HG02885 (cell line): ENCODE measurements at regions not wholly inside any gene's neighbourhood (a gene's known extent, or its start where the extent isn't known, plus 50 kb on each side); places are given as distances from the start of the nearest gene placed in this dataset.

Experiments
- ATAC-seq: cut with Tn5 transposase; IDR thresholded peaks from one replicate; pipeline ENCODE4 v1.9.1; 2021; ENCODE audit warnings: mild to moderate bottlenecking; ENCODE audit not compliant: unreplicated experiment, poor library complexity

DNA sequence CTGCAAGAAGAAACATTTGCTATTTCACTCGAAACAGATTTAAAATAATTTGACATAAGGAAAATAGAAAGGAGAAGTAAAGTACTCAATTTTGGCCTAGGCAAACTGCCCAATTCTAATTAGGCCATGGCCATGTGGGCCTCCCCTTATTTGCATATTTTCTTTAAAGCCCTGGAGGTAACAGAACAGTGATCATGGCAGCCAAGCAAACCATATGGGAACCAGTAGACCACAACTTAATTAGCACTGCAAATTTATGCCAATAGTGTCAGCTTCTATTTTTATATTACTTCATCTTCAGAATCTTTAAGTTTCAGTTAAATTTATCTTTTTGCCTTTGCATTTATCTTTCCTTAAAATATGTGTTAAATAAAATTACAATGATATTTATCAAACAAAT lies 63.3 kb upstream of the THSD7A start:
- ATAC-seq, result peak; percentile 56

DNA sequence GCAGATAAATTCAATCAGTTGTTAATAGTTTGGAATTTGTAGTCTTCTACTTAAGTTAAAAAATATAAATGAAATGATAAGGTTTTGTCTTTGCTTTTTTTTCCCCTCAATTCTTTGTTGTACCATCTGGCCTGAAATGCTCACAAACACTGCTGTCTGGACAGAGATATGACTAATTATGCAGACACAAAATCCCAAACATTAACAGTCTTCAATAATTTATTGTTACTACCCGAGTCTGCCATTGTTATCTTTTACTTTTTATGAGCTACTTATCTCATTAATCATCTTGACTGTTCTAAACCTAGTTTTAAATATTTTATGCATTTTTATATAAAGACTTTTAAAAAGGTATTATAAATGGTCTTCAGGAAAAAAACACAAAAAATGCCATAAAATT lies 64.7 kb upstream of the THSD7A start:
- no peak for ATAC-seq

DNA sequence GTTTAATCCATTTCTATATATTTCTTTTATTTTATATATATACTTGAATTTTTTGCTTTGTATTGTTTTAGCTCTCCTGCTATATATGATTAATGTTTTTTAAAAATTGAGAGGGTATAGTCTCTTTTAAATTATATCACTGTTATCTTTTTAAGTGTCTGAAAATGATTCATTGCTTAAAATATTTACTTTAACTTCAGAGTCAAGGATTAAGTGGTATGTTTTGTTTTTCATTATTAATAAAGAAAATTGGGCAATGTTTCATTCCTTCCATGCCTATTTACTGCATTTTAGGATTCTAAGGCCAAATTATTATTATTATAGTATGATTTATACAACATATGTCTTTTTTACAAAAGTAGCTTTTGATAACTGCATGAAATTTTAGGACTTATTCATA lies 67.2 kb upstream of the THSD7A start:
- no peak for ATAC-seq

DNA sequence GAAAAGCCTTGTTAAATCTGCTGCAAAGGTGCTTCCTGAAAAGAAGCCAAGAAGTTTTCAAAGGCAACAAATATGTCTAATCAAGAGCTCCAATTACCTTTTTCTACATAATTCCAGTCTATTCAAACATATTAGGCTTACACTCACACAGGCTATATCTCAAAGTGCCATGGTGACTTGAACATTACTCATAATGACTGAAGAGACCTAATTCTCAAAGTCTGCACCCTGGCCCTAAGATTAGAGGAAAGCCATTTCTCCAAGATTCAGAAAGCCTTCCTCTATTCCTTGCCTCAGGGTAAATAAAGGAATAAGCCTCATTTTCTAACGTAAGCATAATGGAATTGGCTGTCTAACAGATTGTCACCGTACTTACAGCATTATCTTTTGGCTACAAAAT lies 78.3 kb upstream of the THSD7A start:
- ATAC-seq, result no peak

DNA sequence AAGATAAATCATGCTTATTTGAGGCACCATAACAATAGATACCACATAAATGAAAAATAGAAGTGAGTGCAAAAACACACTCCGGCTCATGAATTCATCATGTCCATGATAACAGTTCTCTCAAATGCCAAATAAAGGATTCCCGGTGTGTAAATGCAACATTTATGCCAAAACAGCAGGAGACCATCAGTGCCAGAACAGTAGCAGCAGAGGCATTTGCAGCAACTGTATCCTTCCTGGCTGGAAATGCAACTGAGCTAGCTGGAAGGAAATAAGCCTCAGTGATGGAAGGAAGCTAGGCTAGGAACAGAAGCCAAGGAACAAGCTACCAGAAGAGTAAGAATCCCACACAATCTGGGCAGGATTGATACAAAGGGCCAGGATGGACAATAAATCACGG lies 79.9 kb upstream of the THSD7A start:
- ATAC-seq, result no peak

DNA sequence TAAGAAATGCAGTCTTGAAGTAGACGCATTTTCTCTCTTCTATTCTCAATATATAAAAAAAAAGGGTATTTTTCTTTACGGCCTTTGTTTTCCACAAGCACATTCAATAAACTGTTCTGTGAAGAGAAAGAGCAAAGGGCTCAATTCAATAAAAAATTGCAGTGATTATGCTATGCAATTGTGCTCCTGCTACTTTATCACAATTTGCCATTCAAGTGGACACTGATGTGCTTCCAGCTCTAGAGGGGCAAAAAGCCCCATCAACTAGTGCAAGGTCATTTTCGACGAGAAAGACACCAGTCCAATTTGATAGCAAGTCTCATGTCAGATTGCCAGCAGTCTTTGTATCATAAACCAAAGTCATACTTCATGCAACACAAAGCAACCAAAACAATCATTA lies 82.6 kb upstream of the THSD7A start:
- ATAC-seq, result no peak

DNA sequence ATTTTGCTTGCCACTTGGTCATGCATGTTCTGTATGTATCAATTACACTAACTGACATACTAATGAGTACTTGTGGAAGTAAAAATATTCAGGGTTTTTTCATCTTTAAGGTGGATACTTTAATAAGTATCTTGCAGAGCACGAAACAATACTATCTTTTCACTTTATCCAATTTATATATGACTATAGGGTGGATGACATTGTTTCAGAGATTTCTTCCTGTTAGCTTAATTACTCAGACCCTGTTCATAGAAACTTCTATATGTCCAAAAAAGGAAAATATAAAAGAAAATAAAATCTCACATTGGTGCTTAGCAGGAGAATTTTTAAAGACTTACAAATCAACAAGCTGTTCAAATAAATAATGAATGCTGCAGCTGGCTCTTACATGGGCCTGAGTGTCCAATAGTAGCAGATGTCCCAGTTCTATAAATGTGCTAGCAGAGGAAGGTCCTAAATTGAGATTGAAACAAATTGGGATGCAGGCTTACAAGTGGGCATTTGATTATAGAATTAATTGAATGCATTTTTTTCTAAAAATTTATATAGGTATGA lies 91.5 kb upstream of the THSD7A start:
- no peak for ATAC-seq

DNA sequence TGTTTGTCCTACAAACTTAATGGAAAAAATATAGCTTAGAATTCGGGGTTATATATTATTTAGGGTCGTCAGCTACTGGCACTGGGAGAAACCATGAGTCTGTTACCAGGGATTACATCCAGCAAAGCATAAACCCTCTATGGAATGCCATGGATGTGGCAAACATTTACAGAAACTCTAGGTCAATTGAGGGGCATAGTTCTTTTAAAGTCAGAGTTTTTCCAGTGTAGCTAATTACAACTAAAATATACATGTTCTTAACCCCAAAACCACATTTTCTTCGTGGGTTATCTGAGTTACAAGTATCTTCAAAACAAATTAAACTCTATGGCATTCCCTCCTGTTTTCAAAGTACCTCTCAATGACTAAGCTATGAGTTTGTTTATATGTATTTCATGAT lies 99.3 kb upstream of the THSD7A start:
- no peak for ATAC-seq

DNA sequence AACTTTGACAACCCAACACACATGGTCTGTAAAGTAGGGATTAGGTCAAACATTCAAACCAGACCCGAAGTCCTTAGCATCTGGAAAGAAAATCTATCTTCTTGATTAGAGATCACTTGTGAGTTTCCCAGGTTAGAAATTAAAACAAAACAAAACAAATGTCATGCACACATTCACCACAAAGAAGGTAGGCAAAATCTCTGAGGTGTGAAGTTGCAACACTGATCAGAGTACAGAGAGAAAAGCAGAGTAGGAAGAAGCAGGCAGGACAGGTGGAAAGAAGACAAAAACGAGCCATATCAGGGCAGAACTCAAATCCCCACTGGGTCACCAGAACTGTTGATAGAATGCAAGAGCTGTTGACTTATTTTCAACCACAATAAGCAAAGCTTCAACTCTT lies 102.8 kb upstream of the THSD7A start:
- ATAC-seq, result no peak

DNA sequence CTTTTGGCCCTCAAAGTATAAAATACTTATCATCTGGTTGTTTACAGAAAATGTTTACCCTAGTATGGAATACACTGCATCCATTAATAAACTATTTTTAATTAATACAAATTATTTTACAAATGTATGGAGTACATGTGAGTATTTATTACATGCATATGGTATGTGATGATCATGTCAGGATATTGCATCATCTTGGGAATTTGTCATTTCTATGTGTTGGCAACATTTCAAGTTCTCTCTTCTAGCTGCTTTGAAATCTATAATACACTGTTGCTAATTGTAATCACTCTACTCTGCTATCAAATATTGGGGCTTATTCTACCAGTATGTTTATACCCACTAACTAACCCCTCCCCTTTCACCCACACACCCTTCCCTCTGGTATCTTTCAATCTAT lies 103.9 kb upstream of the THSD7A start:
- no peak for ATAC-seq

DNA sequence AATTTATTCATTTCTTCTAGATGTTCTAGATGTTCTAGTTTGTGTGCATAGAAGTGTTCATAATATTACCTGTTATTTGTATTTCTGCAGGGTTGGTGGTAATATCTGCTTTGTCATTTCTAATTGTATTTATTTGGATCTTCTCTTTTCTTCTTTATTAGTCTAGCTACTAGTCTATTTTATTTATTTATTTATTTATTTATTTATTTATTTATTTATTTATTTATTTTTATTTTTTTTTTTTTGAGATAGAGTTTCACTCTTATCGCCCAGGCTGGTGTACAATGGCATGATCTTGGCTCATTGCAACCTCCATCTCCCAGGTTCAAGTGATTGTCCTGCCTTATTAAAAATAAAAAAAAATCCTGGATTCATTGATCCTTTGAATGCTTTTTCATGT lies 114.8 kb upstream of the THSD7A start:
- ATAC-seq, result no peak

DNA sequence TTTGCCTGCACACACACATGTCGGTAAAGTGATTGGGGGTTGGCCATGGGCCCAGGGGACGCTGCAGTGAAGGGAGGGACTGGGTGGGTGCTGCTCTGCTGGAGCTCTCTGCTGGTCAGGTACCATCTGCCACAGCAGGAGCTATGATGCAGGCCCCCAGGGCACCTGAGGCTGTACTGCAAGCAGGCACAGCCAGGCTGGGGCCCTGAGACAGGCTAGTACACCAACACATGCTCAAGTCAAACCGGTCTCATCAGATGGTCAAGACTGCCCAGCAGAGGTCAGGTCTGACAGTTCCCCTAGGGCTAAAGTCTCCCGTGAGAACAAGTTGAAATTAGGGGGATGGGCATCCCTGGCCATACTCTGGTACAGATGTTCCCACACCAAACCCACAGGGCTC lies 118.3 kb upstream of the THSD7A start:
- ATAC-seq, result no peak

DNA sequence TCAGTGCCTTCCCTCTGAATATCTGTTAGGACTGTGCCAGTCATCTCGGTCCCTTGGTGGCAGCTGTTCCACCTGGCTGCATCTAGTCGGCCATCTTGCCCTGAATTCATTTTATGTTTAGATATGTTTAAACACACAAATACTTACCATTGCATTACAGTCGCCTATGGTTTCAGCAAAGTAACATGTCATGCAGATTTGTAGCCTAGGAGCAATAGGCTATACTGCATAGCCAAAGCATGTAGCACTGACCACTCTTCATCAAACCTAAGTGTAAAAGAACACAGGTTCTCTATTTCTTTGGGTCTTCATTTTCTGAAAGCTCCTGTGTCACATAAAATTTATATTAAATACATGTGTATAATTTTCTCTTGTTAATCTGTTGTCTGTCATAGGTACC lies 118.9 kb upstream of the THSD7A start:
- ATAC-seq, result no peak

DNA sequence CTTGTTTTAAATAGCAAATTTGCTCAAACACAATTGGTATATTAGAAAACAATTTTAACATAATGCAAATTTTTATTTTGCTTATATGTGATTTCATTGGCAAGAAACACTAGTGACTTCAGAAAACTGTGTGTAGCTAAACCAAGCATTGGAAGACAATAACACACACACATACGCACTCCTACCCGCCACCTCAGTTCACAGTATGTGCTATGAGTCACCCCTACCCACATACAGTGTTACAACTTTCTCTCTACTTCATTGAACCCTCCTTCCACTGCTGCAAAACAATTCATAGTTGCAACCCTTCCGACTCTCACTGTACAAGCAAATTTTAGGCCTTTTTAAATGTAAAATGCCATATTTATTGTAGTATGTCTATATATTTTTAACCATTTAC lies 119.9 kb upstream of the THSD7A start:
- ATAC-seq, result no peak

DNA sequence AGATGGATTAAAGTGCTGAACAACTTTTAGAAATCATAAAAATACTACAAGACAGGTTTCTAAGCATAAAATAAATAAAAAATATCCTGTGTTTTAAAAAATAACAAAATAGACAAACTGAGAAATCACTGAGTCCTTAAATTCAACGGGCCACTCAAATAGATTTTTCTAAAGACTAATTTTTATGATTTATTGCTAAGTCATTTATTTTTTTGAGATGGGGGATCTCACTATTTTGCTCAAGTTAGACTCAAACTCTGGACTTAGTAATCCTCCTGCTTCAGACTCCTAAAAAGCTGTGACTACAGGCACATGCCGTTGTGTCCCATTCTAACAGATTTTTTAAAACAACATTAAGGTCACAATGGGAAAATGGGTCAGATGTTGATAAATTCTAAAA lies 121.0 kb upstream of the THSD7A start:
- ATAC-seq, result no peak

DNA sequence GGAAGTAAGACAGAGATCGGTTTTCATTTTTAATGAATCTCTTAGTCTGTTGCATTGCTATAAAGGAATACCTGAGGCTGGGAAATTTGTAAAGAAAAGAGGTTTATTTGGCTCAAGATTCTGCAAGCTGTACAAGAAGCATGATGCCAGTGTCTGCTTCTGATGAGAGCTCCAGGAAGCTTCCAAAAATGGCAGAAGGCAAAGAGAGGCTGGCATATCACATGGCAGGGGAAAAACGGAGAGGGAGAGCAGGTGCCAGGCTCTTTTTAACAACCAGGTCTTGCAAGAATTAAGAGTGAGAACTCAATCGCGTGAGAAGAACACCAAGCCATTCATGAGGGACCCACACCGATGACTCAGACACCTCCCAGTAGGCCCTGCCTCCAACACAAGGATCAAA lies 125.0 kb upstream of the THSD7A start:
- no peak for ATAC-seq

DNA sequence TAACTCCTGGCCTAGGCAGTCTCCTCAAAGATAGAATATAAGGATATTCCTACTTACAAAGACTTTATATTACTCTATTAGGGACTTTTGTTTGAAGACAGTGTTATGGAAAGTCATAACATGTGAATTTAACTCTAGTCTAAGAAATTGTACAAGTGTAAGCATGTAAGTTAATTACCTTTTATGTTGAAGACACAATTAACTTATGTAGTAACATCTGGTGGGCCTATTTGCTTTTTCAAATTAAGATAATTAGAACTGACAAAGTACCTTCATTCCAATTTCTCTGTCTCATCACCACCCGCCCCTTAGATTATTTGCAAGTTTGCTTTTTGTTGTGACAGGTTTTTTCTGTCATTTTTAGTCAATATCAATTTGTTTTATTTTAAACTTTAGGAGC lies 126.0 kb upstream of the THSD7A start:
- no peak for ATAC-seq

DNA sequence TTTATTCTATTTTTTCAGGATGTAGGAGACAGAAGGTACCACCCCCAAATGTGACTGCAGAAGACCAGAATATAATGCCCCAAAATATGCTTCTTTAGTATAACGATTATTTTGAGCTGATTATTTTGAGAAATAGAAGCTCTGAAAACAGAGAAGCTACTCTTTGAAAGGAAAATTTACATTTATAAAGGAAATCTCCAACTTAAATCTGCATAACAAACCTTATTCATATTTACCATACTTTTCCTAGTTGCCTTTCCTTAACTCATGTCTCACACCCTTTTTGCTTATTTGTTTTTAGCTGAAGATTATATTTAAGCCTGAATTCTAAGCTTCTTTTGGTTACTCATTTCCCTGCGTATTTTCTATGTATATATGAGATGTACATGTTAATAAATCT lies 127.1 kb upstream of the THSD7A start:
- no peak for ATAC-seq

DNA sequence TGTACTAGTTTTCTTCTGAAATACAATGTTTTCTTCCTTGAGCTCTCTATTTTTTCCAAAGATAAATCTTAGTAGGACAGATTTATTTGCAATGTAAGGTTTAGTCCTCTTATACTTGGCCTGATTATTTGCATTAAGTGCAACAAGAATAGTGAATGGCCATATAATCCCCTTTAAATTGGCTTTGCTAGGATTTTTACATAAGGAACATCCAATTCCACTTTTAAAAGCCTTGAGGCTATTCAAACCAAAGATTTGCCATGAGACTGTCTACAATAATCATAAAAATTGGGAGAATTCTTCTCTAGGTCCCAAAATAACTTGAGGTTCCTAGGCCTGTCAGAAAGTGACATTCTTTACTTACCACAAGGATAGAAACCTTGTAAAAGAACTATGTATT lies 128.6 kb upstream of the THSD7A start:
- ATAC-seq, result no peak

DNA sequence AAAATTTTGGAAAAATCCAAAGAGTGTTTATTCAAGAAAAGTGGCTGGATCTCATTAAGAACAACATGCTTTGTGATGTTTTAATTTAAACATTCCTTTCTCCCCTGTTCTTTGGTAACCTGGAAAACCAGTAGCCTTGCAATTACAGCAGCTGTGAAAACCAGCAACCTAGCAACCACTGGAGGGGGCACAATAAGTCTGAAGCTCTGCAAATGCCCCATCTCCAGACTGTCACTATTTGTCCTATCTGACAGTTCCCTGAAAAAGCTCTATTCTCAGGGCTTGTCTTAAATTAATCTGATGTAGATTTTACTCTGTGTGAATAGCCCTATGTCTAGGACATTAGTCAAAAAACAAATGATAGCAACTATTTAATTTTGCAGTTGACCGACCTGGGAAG lies 137.6 kb upstream of the THSD7A start:
- ATAC-seq, result no peak

DNA sequence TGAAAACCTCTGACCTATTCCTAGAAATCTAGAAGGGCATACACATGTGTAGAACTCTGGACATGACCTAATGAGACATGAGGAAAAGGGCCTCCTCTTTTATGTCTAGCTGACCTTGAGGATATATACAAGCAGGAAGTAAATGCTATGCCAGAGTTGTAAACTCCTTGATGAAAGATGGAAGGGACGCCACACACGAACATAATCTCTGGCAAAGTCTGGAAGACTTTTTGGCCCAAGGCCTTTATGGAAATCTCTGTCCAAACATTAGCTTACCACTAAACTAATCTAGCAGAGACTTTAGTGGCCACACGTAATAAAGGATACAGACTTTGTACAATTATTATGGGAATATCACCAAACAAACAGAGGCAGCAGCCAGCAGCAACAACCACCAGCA lies 138.1 kb upstream of the THSD7A start:
- ATAC-seq, result no peak

DNA sequence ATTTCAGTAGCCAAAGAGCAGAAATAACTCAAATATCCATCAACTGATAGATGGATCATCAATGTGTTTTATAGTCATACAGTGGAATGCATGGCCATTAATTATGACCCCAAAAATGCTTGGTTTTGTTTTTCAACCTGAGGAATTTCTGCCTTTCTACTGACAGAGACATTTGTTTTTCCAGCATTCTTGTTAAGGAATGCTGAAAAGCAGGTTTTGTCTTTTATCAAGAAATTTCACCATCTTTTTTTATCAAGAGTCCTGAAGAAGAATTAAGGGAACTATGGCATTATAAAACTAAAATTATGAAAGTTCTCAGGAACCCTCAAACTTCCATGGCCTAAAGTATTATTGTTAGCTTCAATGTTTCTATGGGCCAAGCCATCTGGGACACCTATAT lies 153.4 kb upstream of the THSD7A start:
- no peak for ATAC-seq

DNA sequence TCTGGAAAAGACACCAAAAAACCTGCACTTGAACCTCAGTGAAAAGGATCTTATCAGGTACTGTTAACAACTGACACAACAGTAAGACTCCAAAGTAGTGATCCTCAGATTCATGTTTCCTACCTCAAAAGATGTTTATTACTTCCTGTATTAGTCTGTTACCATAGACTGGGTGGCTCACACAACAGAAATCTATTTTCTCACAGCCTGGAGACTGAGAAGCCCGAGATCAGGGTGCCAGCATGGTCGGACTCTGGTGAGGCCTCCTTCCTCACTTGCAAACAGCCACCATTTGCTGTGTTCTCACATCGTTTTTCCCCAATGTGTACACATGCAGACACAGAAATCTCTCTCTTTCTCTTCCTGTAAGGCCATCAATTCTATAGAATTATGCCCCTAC lies 154.0 kb upstream of the THSD7A start:
- no peak for ATAC-seq
